Loucy (cell line): ENCODE measurements at regions not wholly inside any gene's neighbourhood (a gene's known extent, or its start where the extent isn't known, plus 50 kb on each side); places are given as distances from the start of the nearest gene placed in this dataset.

ENCODE experiments used
- EZH2phosphoT487 ChIP-seq: fragments of 200-600 bp; IDR thresholded peaks from 2 replicates; pipeline ENCODE4 v1.6.1; 2018; ENCODE audit warnings: antibody characterized with exemption, mild to moderate bottlenecking, moderate library complexity, borderline replicate concordance
- TF ChIP-seq, protein P1 (sequence below): fragments of 200-600 bp; sonication (generic); conservative IDR thresholded peaks from 2 replicates; pipeline ENCODE4 v1.5.1; 2014; ENCODE audit warnings: mild to moderate bottlenecking, antibody characterized with exemption, low read length

DNA sequence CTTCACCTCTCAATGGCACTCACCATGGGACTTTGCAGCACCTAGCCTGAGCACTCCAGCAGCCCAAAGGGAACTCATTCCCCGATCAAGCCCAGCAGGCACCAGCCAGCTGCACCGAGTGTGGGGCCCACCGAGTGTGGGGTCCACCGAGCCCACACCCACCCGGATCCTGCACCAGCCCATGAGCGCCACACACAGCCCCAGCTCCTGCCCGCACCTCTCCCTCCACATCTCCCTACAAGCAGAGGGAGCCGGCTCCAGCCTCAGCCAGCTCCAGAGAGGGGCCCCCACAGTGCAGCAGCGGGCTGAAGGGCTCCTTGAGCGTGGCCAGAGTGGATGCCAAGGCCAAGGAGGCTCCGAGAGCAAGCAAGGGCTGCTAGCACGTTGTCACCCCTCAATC, 1182.4 kb downstream of the HACE1 start:
- TF ChIP-seq, protein P1, sequence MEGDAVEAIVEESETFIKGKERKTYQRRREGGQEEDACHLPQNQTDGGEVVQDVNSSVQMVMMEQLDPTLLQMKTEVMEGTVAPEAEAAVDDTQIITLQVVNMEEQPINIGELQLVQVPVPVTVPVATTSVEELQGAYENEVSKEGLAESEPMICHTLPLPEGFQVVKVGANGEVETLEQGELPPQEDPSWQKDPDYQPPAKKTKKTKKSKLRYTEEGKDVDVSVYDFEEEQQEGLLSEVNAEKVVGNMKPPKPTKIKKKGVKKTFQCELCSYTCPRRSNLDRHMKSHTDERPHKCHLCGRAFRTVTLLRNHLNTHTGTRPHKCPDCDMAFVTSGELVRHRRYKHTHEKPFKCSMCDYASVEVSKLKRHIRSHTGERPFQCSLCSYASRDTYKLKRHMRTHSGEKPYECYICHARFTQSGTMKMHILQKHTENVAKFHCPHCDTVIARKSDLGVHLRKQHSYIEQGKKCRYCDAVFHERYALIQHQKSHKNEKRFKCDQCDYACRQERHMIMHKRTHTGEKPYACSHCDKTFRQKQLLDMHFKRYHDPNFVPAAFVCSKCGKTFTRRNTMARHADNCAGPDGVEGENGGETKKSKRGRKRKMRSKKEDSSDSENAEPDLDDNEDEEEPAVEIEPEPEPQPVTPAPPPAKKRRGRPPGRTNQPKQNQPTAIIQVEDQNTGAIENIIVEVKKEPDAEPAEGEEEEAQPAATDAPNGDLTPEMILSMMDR: no peak
- no peak for TF ChIP-seq EZH2phosphoT487
